ENCODE measurements at regions not wholly inside any gene's neighbourhood (a gene's known extent, or its start where the extent isn't known, plus 50 kb on each side); places are given as distances from the start of the nearest gene placed in this dataset.

DNA sequence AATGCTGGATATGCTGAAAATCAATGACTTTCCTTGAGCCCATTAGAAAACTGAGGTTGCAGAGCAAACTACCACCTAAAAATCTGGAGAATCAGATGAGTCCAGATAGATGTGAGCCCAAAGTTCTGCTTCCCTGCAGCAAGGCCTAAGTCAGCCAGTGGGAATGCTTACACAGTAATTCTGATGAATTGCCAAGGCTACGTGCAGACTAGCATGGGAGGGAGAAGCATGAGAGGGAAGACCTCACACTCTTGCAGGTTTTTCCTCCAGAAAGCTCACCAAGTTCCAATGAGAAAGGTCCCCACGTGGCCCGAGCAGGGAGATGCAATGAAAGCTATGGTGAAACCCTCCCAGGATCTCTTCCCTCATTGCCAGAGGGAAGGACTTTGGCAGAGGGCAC, 104.8 kb upstream of the SIRPA start:
- DNase-seq (ENCODE audit: low read depth), result no peak

GRCh38 chr20:1788044-1788443, 107.2 kb upstream of the SIRPA start:
- DNase-seq (ENCODE audit: low read depth), result no peak

- DNase-seq (ENCODE audit: low read depth), result no peak
Observed at GRCh38 chr20:1786486-1786885, 108.7 kb upstream of the SIRPA start.

DNA sequence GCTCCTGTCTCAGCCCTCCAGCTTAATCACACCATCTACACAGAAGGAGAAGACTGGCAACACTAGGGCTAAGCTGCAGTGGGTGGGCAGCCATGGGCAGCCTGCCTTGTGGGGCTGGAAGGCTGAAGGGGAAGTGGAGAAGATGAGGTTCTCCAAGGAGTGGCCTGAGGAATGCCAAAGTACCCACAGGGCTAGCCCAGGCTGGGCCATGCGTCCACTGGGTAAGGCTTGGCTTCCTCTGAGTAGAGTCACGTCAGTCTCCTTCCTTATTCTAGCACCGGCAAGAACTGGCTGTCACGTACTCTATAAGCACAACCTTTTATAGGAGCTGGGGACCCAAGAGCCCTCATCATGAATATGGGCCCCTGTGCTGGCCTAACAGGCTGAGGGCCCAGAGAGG, 110.6 kb upstream of the SIRPA start:
- no peak for DNase-seq (ENCODE audit: low read depth)

DNA sequence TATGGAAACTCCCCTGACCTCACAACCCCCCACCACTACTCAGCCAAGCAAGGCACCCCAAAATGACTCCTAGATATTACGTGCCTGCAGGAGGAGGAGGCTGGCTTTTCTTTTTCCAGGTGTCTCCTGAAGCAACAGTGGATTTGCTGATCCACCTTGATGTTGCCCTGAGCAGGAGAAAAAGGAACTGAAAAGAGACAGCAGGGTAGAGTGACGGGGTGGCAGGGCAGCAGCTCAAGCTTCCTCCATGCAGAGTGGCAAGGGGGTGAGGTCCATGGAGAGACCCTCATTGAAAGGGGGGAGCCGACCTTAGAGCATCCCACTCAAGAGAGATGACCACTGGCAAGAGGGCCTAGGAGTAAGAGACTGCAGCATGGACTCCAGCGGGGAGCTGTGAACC, 112.0 kb upstream of the SIRPA start:
- DNase-seq (ENCODE audit: low read depth), result no peak

DNA sequence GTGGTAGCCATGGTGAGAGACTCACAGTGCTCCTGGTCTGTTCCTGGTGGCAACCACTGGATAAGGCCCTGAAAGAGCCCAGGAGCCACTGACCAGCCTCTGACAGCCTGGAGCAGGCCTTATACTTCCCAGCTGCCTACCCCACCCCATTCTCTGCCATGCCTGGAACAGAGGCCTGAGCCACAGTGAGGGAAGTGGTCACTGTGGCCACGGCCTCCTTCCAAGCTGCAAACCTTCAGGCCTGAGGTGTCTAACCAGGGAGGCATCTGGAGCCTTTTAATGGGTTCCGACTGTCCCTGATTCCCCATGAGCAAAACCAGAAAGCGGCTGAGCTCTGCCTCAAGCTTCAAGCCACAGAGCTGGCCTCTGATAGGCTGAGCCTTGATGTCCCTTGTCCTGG, 113.0 kb upstream of the SIRPA start:
- DNase-seq (ENCODE audit: low read depth), result no peak

DNA sequence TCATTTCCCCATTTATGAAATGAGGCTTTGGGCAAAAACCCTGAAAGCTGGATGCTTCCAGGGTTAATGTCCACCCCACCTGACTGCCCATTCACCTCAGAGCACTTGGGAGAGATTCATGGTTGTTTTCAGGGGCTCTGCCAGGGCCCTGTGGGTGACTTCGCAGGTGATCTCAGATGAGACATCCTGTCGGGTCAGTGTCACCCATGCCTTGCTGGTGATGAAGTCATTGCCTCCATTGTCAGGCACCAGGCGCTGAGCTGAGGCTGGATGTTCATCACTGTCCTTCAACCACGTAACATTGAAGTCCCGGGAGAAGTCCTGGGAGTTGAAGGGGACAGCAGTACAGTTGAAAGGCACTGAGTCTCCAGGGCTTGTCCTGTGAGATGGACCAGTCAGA, 115.6 kb upstream of the SIRPA start:
- DNase-seq (ENCODE audit: low read depth), result no peak

DNA sequence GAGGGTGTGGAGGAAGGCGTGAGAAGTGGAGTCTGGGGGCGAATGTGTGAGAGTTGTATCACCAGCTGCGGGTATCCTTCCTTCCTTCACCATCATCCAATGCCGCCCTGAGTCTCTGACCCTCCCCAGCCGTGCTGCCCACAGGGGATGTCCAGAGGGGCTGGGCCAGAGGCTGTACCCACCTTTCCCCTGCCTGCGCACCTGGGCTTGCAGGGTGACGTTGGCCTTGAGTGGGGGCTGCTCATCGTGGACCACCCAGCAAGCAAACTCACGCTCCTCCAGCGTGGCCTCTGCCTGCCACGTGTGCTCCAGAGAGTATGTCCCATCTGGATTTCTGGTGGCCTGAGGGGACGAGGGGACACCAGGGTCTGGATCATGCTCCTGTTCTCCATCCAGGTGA, 116.9 kb upstream of the SIRPA start:
- DNase-seq (ENCODE audit: low read depth), result no peak

DNA sequence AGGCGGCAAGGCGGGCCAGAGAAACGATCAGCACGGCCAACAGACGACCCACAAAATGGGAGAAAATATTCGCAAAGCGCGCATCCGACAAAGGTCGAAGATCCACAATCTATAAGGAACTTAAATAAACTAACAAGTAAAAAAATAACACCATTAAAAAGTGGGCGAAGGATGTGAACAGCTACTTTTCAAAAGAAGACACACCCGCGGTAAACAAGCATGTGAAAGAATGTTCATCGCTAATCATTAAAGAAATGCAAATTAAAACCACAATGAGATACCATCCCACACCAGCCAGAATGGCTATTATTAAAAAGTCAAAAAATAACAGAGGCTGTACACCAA, 117.8 kb upstream of the SIRPA start:
- no peak for DNase-seq (ENCODE audit: low read depth)

- peak; percentile 72 for DNase-seq (ENCODE audit: low read depth)
Observed at GRCh38 chr20:1776681-1777475, 118.3 kb upstream of the SIRPA start.

GRCh38 chr20:1775117-1775516, 117.5 kb upstream of the SIRPG start:
- DNase-seq (ENCODE audit: low read depth), result no peak

GRCh38 chr20:1774479-1774878, 116.9 kb upstream of the SIRPG start:
- no peak for DNase-seq (ENCODE audit: low read depth)

DNA sequence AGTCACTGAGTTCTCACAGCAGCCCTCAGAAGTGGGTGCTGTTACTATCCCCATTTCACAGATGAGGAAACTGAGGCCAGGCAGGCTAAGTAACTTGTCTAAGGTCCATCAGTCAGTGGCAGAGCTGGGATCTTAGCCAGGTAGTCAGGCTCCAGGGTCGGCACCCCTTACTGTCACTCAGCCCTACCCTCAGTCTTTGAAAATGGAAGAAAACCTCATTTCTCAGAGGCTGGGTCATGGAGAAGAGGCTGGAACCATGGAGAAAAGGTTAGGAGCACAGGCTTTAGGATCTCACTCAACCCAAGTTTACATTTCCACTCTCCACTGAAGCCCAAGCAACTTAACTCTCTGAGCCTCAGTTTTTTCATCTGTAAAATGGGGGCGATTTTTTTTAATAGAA, 116.2 kb upstream of the SIRPG start:
- no peak for DNase-seq (ENCODE audit: low read depth)

- no peak for DNase-seq (ENCODE audit: low read depth)
Observed at GRCh38 chr20:1769491-1769890, 111.9 kb upstream of the SIRPG start.

DNA sequence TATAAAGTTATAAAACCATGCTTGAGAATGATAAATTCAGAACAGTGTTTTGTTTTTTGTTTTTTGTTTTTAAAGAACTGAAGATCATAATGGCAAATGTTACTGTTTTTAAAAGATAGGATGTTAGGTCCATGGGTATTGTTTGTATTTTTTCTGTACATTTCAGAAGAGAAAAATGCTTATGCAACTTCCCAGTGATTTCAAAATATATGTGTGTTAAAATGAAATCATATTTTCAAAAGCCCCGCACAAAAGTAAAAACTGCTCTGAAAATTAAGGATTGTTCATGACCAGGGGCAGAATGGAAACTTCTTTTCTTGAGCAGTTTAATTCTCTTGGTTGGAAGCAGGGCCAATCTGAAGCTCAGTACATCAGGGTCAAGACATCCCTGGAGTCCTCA, 109.2 kb upstream of the SIRPG start:
- DNase-seq (ENCODE audit: low read depth), result no peak

GRCh38 chr20:1764136-1765033, 106.8 kb upstream of the SIRPG start:
- DNase-seq (ENCODE audit: low read depth), result peak; percentile 41

GRCh38 chr20:1761598-1761997, 104.0 kb upstream of the SIRPG start:
- DNase-seq (ENCODE audit: low read depth), result no peak

DNA sequence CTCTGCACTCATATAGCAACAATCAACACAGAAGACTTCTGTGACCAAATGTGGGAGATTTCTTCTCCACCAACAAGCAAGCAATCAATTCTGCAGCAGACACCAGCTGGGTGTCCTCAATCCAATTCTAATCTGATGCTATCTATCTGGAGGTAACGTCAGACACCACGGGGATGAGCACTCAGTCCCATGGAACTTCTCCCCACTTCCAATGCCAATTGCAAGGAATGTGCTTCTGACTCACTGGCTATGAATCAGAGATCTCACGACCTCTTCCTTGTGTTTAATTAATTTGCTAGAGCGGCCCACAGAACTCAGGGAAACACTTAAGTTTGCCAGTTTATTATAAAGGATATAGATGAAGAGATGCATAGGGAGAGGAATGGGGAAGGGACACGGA, 103.5 kb upstream of the SIRPG start:
- no peak for DNase-seq (ENCODE audit: low read depth)

GRCh38 chr20:1758765-1759164, 101.2 kb upstream of the SIRPG start:
- DNase-seq (ENCODE audit: low read depth), result no peak

- DNase-seq (ENCODE audit: low read depth), result no peak
Observed at GRCh38 chr20:1757606-1758512, 100.3 kb upstream of the SIRPG start.

DNA sequence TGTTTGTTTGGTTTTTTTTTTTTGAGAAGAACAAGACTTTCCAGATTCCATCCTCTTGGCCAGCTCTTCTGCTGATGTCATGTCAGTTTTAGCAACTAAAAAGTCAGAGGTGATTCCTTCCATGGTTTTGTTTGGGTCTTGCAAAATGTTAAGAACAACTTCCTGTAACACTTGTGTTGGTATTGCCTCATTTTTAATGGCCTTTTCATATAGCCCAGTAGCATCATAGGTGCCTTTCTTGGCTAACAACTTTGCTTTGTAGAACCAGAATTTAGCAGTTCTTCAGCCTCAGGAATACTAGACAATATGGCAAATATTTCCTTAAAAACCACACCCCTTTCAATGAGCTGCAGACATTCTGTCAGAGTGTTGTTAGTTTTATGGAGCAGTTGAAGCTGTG, 99.5 kb upstream of the SIRPG start:
- no peak for DNase-seq (ENCODE audit: low read depth)

DNA sequence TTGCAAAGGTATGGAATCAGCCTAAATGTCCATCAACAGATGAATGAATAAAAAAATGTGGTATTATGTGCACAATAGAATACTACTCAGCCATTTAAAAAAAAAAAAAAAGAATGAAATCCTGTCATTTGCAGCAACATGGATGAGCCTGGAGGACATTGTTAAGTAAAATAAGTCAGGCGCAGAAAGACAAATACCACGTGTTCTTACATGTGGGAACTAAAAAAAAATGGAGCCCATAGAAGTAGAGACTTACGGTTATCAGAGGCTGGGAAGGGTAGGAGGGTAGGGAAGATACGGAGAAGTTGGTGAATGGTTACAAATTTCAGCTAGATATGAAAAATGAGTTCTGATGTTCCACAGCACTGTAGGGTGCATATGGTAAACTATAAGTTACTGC, 97.2 kb upstream of the SIRPG start:
- no peak for DNase-seq (ENCODE audit: low read depth)

GRCh38 chr20:1754306-1754705, 96.7 kb upstream of the SIRPG start:
- DNase-seq (ENCODE audit: low read depth), result no peak
